K562 (cell line): ENCODE measurements at regions not wholly inside any gene's neighbourhood (a gene's known extent, or its start where the extent isn't known, plus 50 kb on each side); places are given as distances from the start of the nearest gene placed in this dataset.
A peak's percentile ranks its signal among the peaks of the same experiment; 100 is the strongest.

Source experiments
- BCLAF1 ChIP-seq, 2 experiments: fragments of 450-650 bp in 1 of 2; IDR thresholded peaks; 2 replicates each; pipeline ENCODE4 v1.6.1; 2011 to 2017; ENCODE audit warnings: low read depth in 2 of 2, antibody characterized with exemption in 1 of 2, borderline replicate concordance in 1 of 2, low read length in 1 of 2, mild to moderate bottlenecking in 1 of 2, mixed read lengths in 1 of 2; ENCODE audit not compliant: control insufficient read depth in 1 of 2
- CXXC5 ChIP-seq: fragments of 250-450 bp; sonication (Bioruptor Pico); IDR thresholded peaks from 2 replicates; pipeline ENCODE4 v1.8.0; 2022; ENCODE audit warnings: inconsistent platforms, mild to moderate bottlenecking, moderate library complexity
- E2F1 ChIP-seq: sonication (generic); formaldehyde crosslinking; IDR thresholded peaks from 2 replicates; pipeline ENCODE4 v1.8.1; 2023; ENCODE audit warnings: mild to moderate bottlenecking, missing genetic modification reagents, moderate library complexity
- ELF4 ChIP-seq: fragments of 450-650 bp; formaldehyde crosslinking; IDR thresholded peaks from 2 replicates; pipeline ENCODE4 v1.4.0; 2022; ENCODE audit warnings: missing genetic modification characterization
- PBX2 ChIP-seq, 2 experiments: IDR thresholded peaks in 1 of 2; conservative IDR thresholded peaks in 1 of 2; 2 replicates each; pipeline ENCODE4 v1.6.1; 2016; ENCODE audit warnings: low read depth in 2 of 2, mild to moderate bottlenecking in 1 of 2, missing compliant biosample characterization in 1 of 2, missing genetic modification characterization in 1 of 2, moderate library complexity in 1 of 2
- RBM34 ChIP-seq: fragments of 200-400 bp; formaldehyde crosslinking; IDR thresholded peaks from 2 replicates; pipeline ENCODE4 v1.6.1; 2018; ENCODE audit warnings: low read length, borderline replicate concordance; ENCODE audit not compliant: insufficient read depth
- RFX5 ChIP-seq: IDR thresholded peaks from 2 replicates; pipeline ENCODE4 v1.6.1; 2011; ENCODE audit warnings: low read depth, mild to moderate bottlenecking, improper control_type of control experiment, low read length
- ZBTB9 ChIP-seq: fragments of 450-650 bp; formaldehyde crosslinking; IDR thresholded peaks from 2 replicates; pipeline ENCODE4 v1.4.0; 2020; ENCODE audit warnings: mild to moderate bottlenecking, moderate library complexity
- ZFP91 ChIP-seq: sonication (generic); formaldehyde crosslinking; IDR thresholded peaks from 2 replicates; pipeline ENCODE4 v1.8.0; 2022; ENCODE audit warnings: mild to moderate bottlenecking, missing genetic modification reagents
- ZKSCAN1 ChIP-seq: fragments of 150-350 bp; IDR thresholded peaks from 2 replicates; pipeline ENCODE4 v1.6.1; 2016; ENCODE audit warnings: low read depth, low read length
- ZNF212 ChIP-seq: fragments of 450-650 bp; formaldehyde crosslinking; IDR thresholded peaks from 2 replicates; pipeline ENCODE4 v1.4.0; 2020; ENCODE audit warnings: mild to moderate bottlenecking
- ZNF232 ChIP-seq: sonication (generic); formaldehyde crosslinking; IDR thresholded peaks from 2 replicates; pipeline ENCODE4 v1.8.0; 2022; ENCODE audit warnings: mild to moderate bottlenecking, missing genetic modification reagents
- ZNF3 ChIP-seq: fragments of 250-450 bp; sonication (Bioruptor Pico); IDR thresholded peaks from 2 replicates; pipeline ENCODE4 v1.5.0; 2021; ENCODE audit warnings: mild to moderate bottlenecking, moderate library complexity
- ZNF695 ChIP-seq: fragments of 450-650 bp; formaldehyde crosslinking; IDR thresholded peaks from 2 replicates; pipeline ENCODE4 v1.4.0; 2020; ENCODE audit warnings: mild to moderate bottlenecking, moderate library complexity

- TF ChIP-seq ELF4 (CRISPR knock-in tag), result peak; percentile 70; the same call in 1 of the 2 replicates
- TF ChIP-seq ZNF212 (CRISPR knock-in tag), result 0 out of 2 replicates have a peak, but pooled peaks have one; percentile 9
- TF ChIP-seq BCLAF1 (IDR thresholded peaks at IDR 0.05; ENCODE audit: borderline replicate concordance in 1 of 2, control insufficient read depth in 1 of 2, low read depth in 2 of 2, low read length in 1 of 2), result no peak
- TF ChIP-seq E2F1, result no peak; the same call in 1 of the 2 replicates
- no peak for TF ChIP-seq ZNF695 (CRISPR knock-in tag)
- no peak for TF ChIP-seq ZNF3
- peak; percentile 62; the same call in 1 of the 2 replicates for TF ChIP-seq ZBTB9 (CRISPR knock-in tag)
- TF ChIP-seq PBX2 (CRISPR knock-in tag; IDR thresholded peaks at IDR 0.05; ENCODE audit: low read depth), result no peak
- TF ChIP-seq PBX2 (tag; conservative IDR thresholded peaks at IDR 0.05; ENCODE audit: low read depth), result peak; percentile 12; the same call in 1 of the 2 replicates
- 0 out of 2 replicates have a peak, but pooled peaks have one; percentile 36 for TF ChIP-seq ZKSCAN1
- no peak for TF ChIP-seq RBM34
- TF ChIP-seq RFX5, result no peak
- no peak; the same call in 1 of the 2 replicates for TF ChIP-seq ZFP91 (CRISPR knock-in tag)
- TF ChIP-seq CXXC5, result peak; percentile 92
- TF ChIP-seq ZNF232, result peak; percentile 7; the same call in 1 of the 2 replicates
These were observed 166.2 kb downstream of the TRIM27 start (continued) for GRCh38 chr6:28757429-28758045.
